ENCODE measurements at regions not wholly inside any gene's neighbourhood (a gene's known extent, or its start where the extent isn't known, plus 50 kb on each side); places are given as distances from the start of the nearest gene placed in this dataset.

DNA sequence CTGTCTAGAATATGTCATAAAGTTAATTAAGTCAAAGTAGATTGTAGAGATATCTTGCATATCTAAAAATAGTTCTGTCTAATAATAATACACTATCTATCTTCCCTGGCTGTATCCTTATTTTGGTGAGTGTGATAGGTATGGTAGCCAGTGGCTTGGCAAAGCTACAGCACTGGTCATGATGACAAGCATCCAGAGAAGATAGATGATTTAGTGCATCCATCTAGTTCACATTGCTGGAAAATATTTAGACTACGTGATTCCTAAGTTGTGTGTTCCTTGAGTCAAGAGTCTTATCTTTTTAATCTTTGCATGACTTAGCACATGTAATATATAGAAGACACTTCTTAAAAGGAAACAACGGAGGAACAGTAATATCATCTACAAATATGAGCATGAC is 711.2 kb upstream of the KCND2 start:
- no peak overlapping the region for H2BK12ac ChIP-seq (ENCODE audit: low read length in 2 of 2)
- no peaks in the 10 kb centered on the region for H3K4me1 ChIP-seq (ENCODE audit: control insufficient read depth, insufficient read depth, low read depth, low read length)
- H3K79me1 ChIP-seq (replicated peaks; ENCODE audit: low read length, poor library complexity, severe bottlenecking), result no peaks in the 10 kb centered on the region
- no peak overlapping the region for H2BK15ac ChIP-seq (ENCODE audit: low read depth, poor library complexity, severe bottlenecking)
- no peak overlapping the region for H2AK5ac ChIP-seq (ENCODE audit: low read length, severe bottlenecking)
- no peak overlapping the region for H3K9ac ChIP-seq (ENCODE audit: low read length)
- peaks cover 3% of the 10 kb centered on the region for H3K9me3 ChIP-seq (ENCODE audit: control insufficient read depth, low read length)
- H3K27me3 ChIP-seq (ENCODE audit: control insufficient read depth in 1 of 2, insufficient read depth in 1 of 2, low read length in 2 of 2), result no peaks in the 10 kb centered on the region
- H3K4ac ChIP-seq (ENCODE audit: low read depth in 1 of 2, low read length in 2 of 2), result no peak overlapping the region
- no peaks in the 10 kb centered on the region for H3K36me3 ChIP-seq (ENCODE audit: control insufficient read depth in 1 of 2, insufficient read depth in 2 of 2, low read depth in 1 of 2, low read length in 2 of 2)
- no peak overlapping the region for H3K23ac ChIP-seq (ENCODE audit: low read length in 2 of 2)
- DNase-seq, result no peak
- H3K18ac ChIP-seq (ENCODE audit: low read depth in 1 of 2, low read length in 2 of 2), result no peak overlapping the region
- no peak overlapping the region for H3K14ac ChIP-seq (ENCODE audit: low read length in 2 of 2)
- no peak overlapping the region for H2AFZ ChIP-seq (ENCODE audit: low read depth, low read length)
- no CpG with 5 or more reads among the region's 2 CpGs for WGBS
- no peak overlapping the region for H3K4me2 ChIP-seq (ENCODE audit: low read length, poor library complexity, severe bottlenecking)
- no peak overlapping the region for H3K4me3 ChIP-seq (ENCODE audit: insufficient read depth in 1 of 2, low read depth in 1 of 2, low read length in 2 of 2)
- no peak overlapping the region for H2BK5ac ChIP-seq (ENCODE audit: low read depth, low read length, poor library complexity, severe bottlenecking)
- no peak overlapping the region for H4K8ac ChIP-seq (ENCODE audit: low read length)
- H2BK120ac ChIP-seq (ENCODE audit: low read depth, low read length), result no peak overlapping the region
- no peak overlapping the region for H3K27ac ChIP-seq (ENCODE audit: low read length, poor library complexity, severe bottlenecking)
- H4K91ac ChIP-seq (ENCODE audit: low read length), result no peak overlapping the region

DNA sequence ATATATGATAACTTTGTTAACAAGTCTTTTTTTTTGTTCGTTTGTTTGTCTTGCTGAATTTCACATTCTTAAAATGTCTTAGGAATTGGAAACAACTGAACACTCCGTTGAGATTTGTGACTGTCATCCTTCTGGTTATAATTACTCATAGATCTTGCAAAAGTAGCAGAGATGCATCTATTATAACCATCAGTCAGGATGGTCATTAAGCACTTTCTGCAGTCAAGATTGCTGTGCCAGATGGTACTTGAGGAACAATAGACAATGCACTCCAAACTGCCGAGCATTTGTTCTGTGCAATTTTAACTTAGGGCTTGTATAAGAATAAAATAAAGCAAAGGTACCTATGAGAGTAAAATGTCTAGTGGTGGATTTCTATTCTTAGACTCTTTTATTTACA is 710.1 kb upstream of the KCND2 start:
- no peak for DNase-seq
- peaks cover 3% of the 10 kb centered on the region for H3K9me3 ChIP-seq (ENCODE audit: control insufficient read depth, low read length)
- 82% methylated on average over 3 of the region's 3 CpGs for WGBS

GRCh38 chr7:119571666-119572065 is 701.3 kb upstream of the KCND2 start:
- DNase-seq, result peak; percentile 2
- no peak overlapping the region for H2BK15ac ChIP-seq (ENCODE audit: low read depth, poor library complexity, severe bottlenecking)
- H2AK5ac ChIP-seq (ENCODE audit: low read length, severe bottlenecking), result no peak overlapping the region
- no peak overlapping the region for H4K91ac ChIP-seq (ENCODE audit: low read length)
- H3K9ac ChIP-seq (ENCODE audit: low read length), result no peak overlapping the region
- no peak overlapping the region for H2BK5ac ChIP-seq (ENCODE audit: low read depth, low read length, poor library complexity, severe bottlenecking)
- H4K8ac ChIP-seq (ENCODE audit: low read length), result no peak overlapping the region
- H3K27me3 ChIP-seq (ENCODE audit: control insufficient read depth in 1 of 2, insufficient read depth in 1 of 2, low read length in 2 of 2), result no peaks in the 10 kb centered on the region
- peaks cover 9% of the 10 kb centered on the region for H3K9me3 ChIP-seq (ENCODE audit: control insufficient read depth, low read length)
- no peak overlapping the region for H3K18ac ChIP-seq (ENCODE audit: low read depth in 1 of 2, low read length in 2 of 2)
- peaks cover 5% of the 10 kb centered on the region for H3K4me1 ChIP-seq (ENCODE audit: control insufficient read depth, insufficient read depth, low read depth, low read length)
- H3K79me1 ChIP-seq (replicated peaks; ENCODE audit: low read length, poor library complexity, severe bottlenecking), result no peaks in the 10 kb centered on the region
- no peak overlapping the region for H3K4me2 ChIP-seq (ENCODE audit: low read length, poor library complexity, severe bottlenecking)
- no peaks in the 10 kb centered on the region for H3K36me3 ChIP-seq (ENCODE audit: control insufficient read depth in 1 of 2, insufficient read depth in 2 of 2, low read depth in 1 of 2, low read length in 2 of 2)
- H3K4me3 ChIP-seq (ENCODE audit: insufficient read depth in 1 of 2, low read depth in 1 of 2, low read length in 2 of 2), result no peak overlapping the region
- WGBS, result 71% methylated on average over 1 of the region's 1 CpG
- no peak overlapping the region for H3K23ac ChIP-seq (ENCODE audit: low read length in 2 of 2)
- no peak overlapping the region for H3K14ac ChIP-seq (ENCODE audit: low read length in 2 of 2)
- no peak overlapping the region for H2AFZ ChIP-seq (ENCODE audit: low read depth, low read length)
- H3K27ac ChIP-seq (ENCODE audit: low read length, poor library complexity, severe bottlenecking), result no peak overlapping the region
- no peak overlapping the region for H2BK12ac ChIP-seq (ENCODE audit: low read length in 2 of 2)
- no peak overlapping the region for H2BK120ac ChIP-seq (ENCODE audit: low read depth, low read length)
- no peak overlapping the region for H3K4ac ChIP-seq (ENCODE audit: low read depth in 1 of 2, low read length in 2 of 2)

More for the DNA sequence above, 710.1 kb upstream of the KCND2 start:
- Histone ChIP-seq H3K4me1 (ENCODE audit: control insufficient read depth, insufficient read depth, low read depth, low read length) (no peaks in the 10 kb centered on the region), H2BK120ac (ENCODE audit: low read depth, low read length) (no peak overlapping the region), H2AK5ac (ENCODE audit: low read length, severe bottlenecking) (no peak overlapping the region), H4K91ac (ENCODE audit: low read length) (no peak overlapping the region), H3K4me3 (ENCODE audit: insufficient read depth in 1 of 2, low read depth in 1 of 2, low read length in 2 of 2) (no peak overlapping the region), H2BK15ac (ENCODE audit: low read depth, poor library complexity, severe bottlenecking) (no peak overlapping the region), H3K18ac (ENCODE audit: low read depth in 1 of 2, low read length in 2 of 2) (no peak overlapping the region), H3K9ac (ENCODE audit: low read length) (no peak overlapping the region), H3K4ac (ENCODE audit: low read depth in 1 of 2, low read length in 2 of 2) (no peak overlapping the region), H2BK5ac (ENCODE audit: low read depth, low read length, poor library complexity, severe bottlenecking) (no peak overlapping the region), H2BK12ac (ENCODE audit: low read length in 2 of 2) (no peak overlapping the region), H3K27me3 (ENCODE audit: control insufficient read depth in 1 of 2, insufficient read depth in 1 of 2, low read length in 2 of 2) (no peaks in the 10 kb centered on the region), H3K23ac (ENCODE audit: low read length in 2 of 2) (no peak overlapping the region), H2AFZ (ENCODE audit: low read depth, low read length) (no peak overlapping the region), H4K8ac (ENCODE audit: low read length) (no peak overlapping the region), H3K36me3 (ENCODE audit: control insufficient read depth in 1 of 2, insufficient read depth in 2 of 2, low read depth in 1 of 2, low read length in 2 of 2) (no peaks in the 10 kb centered on the region), H3K14ac (ENCODE audit: low read length in 2 of 2) (no peak overlapping the region), H3K4me2 (ENCODE audit: low read length, poor library complexity, severe bottlenecking) (no peak overlapping the region), H3K79me1 (replicated peaks; ENCODE audit: low read length, poor library complexity, severe bottlenecking) (no peaks in the 10 kb centered on the region), H3K27ac (ENCODE audit: low read length, poor library complexity, severe bottlenecking) (no peak overlapping the region)

DNA sequence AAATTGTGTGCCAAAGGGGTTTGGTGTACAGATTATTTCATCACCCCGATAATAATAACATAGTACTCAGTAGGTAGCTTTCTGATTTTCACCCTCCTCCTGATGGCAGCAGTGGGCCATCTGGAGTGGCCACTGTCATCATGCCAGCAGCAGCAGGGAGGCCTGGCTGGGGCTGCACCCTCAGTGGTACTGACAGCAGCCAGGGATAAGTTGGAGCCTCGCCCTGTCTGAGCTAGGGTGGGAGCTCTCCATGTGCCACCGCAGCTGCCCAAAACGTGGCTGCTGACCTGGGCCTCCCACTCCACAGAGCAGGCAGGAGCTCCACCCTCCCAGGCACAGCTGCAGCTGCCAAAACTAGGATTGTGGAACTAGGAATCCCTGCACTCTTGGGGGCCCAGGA is 700.8 kb upstream of the KCND2 start:
- Histone ChIP-seq H3K4me2 (ENCODE audit: low read length, poor library complexity, severe bottlenecking) (no peak overlapping the region), H2BK120ac (ENCODE audit: low read depth, low read length) (no peak overlapping the region), H2BK15ac (ENCODE audit: low read depth, poor library complexity, severe bottlenecking) (no peak overlapping the region), H3K18ac (ENCODE audit: low read depth in 1 of 2, low read length in 2 of 2) (no peak overlapping the region), H3K79me1 (replicated peaks; ENCODE audit: low read length, poor library complexity, severe bottlenecking) (no peaks in the 10 kb centered on the region), H3K14ac (ENCODE audit: low read length in 2 of 2) (peak overlapping the region in 1 of 2 experiments; percentile 48), H3K4me1 (ENCODE audit: control insufficient read depth, insufficient read depth, low read depth, low read length) (peaks cover 5% of the 10 kb centered on the region), H2BK5ac (ENCODE audit: low read depth, low read length, poor library complexity, severe bottlenecking) (no peak overlapping the region), H4K8ac (ENCODE audit: low read length) (no peak overlapping the region), H2BK12ac (ENCODE audit: low read length in 2 of 2) (no peak overlapping the region), H3K23ac (ENCODE audit: low read length in 2 of 2) (peak overlapping the region in 1 of 2 experiments; percentile 75), H3K27me3 (ENCODE audit: control insufficient read depth in 1 of 2, insufficient read depth in 1 of 2, low read length in 2 of 2) (no peaks in the 10 kb centered on the region), H3K4ac (ENCODE audit: low read depth in 1 of 2, low read length in 2 of 2) (no peak overlapping the region), H3K27ac (ENCODE audit: low read length, poor library complexity, severe bottlenecking) (no peak overlapping the region), H2AFZ (ENCODE audit: low read depth, low read length) (no peak overlapping the region), H3K9ac (ENCODE audit: low read length) (no peak overlapping the region), H3K4me3 (ENCODE audit: insufficient read depth in 1 of 2, low read depth in 1 of 2, low read length in 2 of 2) (no peak overlapping the region), H4K91ac (ENCODE audit: low read length) (no peak overlapping the region), H3K9me3 (ENCODE audit: control insufficient read depth, low read length) (peaks cover 9% of the 10 kb centered on the region), H2AK5ac (ENCODE audit: low read length, severe bottlenecking) (no peak overlapping the region), H3K36me3 (ENCODE audit: control insufficient read depth in 1 of 2, insufficient read depth in 2 of 2, low read depth in 1 of 2, low read length in 2 of 2) (no peaks in the 10 kb centered on the region)
- DNase-seq, result peak; percentile 2
- WGBS, result 89% methylated on average over 4 of the region's 4 CpGs

Measured in mesenchymal stem cell (in vitro differentiated cells and primary cell).